ENCODE measurements at regions not wholly inside any gene's neighbourhood (a gene's known extent, or its start where the extent isn't known, plus 50 kb on each side); places are given as distances from the start of the nearest gene placed in this dataset.

DNA sequence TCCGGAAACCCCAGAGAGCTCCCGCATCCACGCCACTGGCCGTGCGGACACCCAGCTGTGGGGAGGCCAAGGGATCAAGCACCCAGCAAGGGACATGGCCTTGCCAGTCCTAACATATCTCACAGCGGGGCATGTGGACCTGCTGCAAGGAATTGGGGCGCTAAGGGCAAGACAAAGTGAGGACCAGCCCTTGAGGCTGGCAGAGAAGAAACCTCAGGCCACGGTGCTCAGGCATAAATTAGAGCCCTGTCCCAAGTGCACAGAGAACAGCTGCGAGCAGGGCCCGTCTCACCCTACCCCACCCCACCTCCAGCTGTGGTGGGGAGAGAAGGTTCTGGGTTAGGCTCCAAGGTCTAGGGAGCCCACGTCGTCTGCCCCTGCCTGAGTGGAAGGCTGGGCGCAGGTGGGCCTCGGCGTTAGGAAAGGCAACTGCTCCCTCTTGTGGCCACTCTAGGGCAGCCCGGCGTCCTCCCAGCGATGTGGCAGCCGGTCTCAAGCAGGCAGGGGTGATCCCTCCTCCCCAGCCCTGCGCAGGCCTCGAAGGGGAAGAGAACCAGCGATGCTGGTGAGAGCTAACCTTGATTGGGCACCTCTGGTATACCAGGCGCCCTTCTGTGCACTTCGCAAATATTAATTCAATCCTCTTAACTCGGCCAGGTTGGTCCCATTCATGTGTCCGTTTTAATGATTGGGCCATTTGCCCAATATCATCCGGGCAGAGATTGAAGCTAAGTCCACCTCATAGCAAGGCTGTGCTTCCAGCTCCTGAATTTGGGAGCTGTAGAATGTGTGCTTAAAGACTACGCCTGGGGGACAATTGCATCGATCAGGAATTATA lies 235.8 kb downstream of the NFATC2 start:
- intact Hi-C loops (cut with DNase I) = loop anchor here (5.0 kb wide), 1 partner anchor 319 kb away; no protein-coding TSS in a partner anchor
- DNase-seq (ENCODE audit: low spot score) = peak; percentile 90

DNA sequence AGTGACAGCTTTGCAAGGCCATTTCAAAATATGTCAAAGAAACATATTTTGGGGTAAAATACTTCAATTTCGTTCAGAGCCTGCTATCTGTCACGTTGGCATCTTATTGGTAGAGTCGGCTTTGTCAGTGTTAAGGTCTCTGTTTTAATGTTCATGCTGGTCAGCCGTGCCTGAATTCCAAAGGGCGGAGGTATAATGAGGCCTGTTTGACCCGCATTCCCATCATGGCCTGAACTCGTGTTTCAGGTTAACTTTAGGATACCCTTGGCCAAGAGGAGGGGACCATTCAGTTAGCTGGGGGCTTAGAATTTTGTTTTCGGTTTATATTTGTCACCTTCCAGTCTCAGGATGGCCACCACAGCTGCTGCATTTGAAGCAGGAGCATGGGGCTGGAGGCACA lies 236.4 kb downstream of the NFATC2 start:
- DNase-seq (ENCODE audit: low spot score) = no peak
- intact Hi-C loops (cut with DNase I) = loop anchor here (5.0 kb wide), 1 partner anchor 319 kb away; no protein-coding TSS in a partner anchor

DNA sequence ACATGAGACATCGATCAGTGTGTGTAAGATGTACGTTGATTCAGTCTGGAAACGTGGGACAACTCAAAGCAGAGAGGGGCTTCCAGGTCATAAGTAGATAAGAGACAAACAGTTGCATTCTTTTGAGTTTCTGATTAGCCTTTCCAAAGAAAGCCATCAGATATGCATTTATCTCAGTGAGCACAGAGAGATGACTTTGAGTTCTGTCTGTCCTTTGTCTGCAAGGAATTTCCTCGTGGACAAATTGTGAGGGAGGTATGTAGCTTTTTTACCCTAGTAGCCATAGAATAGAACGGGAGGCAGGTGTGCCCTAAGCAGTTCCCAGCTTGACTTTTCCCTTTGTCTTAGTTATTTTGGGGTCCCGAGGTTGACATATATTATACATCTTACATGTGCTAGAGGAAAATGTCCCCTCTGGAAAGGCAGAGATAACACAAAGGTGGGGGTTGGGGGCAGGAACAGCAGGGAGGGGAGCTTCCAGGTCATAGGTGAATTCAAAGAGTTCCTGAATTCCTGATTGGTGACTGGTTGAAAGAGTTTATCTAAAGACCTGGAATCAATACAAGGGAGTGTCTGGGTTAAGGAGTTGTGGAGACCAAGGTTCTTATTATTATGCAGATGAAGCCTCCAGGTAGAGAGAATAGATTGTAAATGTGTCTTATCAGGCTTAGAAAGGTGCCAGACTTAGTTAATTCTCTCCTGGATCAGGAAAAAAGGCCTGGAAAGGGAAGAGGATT lies 237.0 kb downstream of the NFATC2 start:
- DNase-seq (ENCODE audit: low spot score) = no peak
- intact Hi-C loops (cut with DNase I) = loop anchor here (5.0 kb wide), 1 partner anchor 318 kb away; no protein-coding TSS in a partner anchor

DNA sequence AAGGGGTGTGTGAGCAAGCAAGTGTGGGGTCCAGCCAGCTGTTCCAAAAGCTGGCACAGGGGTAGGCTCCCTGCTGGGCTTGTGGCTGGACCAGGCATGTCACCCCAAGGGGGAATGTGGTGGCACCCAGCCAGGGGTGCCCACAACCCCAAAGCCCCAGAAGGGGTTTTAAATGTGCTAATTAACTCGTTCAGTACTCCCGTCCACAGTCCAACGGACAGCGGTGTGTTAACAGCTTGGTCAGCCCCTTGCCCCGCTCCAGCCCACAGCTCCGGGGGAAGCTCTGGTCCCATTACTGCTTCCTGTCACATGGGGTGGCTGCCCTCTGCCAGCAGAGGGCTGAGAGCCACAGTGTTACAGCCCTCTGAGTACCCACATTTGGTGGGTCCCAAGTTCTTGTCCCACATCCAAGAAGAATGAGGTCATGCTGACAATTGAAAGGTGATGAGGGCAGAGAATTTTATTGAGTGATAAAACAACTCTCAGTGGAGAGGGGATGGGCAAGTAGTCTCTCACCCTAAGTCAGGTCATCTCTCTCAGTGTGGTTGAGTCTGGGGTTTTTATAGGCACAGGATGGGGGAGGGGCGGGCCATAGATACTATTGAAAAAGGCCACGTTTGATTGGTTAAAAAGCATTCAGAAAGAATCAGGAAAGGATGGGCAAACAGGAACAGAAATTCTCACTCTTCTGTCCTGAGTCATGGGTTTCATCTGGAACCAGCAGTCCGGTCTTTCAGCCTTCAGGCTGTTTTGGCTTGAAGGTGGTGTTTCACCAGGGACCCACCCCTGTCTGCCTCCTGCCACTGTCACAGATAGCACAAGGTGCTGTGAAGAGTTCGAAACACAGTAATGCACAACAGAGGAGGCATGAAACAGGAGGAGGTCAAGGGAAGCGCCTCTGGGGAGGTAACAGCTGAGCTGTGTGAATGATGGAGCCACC lies 238.5 kb downstream of the NFATC2 start:
- intact Hi-C loops (cut with DNase I) = no loop called here
- no peak for DNase-seq (ENCODE audit: low spot score)

DNA sequence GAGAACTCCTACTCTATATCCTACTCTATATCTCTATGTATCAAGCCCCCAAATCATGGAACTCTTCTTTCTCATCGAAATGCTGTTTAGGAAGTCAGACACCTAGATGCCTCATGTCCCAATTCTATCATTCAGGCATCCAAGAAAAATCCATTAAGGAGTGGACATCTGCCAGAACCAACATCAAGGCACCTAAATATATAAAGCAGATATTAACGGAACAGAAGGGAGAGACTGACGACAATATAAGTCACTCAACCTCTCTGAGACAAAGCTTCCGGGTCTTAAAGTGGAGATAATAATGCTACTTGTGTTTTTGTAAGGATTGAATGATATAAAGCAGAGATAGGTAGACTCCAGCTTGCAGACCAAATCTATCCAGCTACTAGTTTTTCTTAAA lies 241.5 kb downstream of the NFATC2 start:
- no peak for DNase-seq (ENCODE audit: low spot score)
- intact Hi-C loops (cut with DNase I) = no loop called here

DNA sequence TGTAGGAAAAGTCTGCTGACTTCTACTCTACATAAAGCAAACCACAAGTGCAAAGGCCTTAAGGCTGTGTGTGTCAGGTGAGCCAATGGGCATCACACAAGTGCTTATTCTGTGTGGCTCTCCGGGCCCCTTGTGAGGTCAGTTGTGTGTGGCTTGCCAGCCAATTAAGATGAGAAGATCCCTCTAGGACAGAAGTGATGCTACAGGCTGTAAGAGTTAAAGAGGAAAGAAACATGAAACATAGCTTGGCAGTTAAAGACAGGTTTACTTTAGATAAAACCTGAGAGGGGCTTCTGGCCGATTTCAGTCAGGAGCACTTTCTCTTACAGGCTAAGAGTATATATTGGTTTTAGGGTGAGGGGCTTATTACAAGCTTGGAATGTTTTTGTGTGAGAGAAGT lies 242.4 kb downstream of the NFATC2 start:
- peak; percentile 15 for DNase-seq (ENCODE audit: low spot score)
- intact Hi-C loops (cut with DNase I) = no loop called here

DNA sequence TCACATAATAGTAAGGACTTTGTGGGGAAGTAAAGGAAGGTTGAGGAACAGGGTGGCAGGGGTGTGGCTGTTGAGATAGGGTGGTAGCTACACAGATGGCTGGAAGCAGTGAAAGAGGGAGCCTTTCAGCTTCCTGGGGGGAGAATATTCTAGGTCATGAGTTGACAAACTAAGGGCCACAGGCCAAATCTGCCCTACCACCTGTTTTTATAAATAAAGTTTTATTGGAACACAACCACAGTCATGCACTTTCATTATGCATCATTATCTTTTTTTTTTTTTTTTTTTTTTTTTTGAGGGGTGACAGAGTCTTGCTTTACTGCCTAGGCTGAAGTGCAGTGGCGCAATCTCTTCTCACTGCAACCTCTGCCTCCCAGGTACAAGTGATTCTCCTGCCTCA lies 243.1 kb downstream of the NFATC2 start:
- intact Hi-C loops (cut with DNase I) = no loop called here
- peak; percentile 43 for DNase-seq (ENCODE audit: low spot score)

DNA sequence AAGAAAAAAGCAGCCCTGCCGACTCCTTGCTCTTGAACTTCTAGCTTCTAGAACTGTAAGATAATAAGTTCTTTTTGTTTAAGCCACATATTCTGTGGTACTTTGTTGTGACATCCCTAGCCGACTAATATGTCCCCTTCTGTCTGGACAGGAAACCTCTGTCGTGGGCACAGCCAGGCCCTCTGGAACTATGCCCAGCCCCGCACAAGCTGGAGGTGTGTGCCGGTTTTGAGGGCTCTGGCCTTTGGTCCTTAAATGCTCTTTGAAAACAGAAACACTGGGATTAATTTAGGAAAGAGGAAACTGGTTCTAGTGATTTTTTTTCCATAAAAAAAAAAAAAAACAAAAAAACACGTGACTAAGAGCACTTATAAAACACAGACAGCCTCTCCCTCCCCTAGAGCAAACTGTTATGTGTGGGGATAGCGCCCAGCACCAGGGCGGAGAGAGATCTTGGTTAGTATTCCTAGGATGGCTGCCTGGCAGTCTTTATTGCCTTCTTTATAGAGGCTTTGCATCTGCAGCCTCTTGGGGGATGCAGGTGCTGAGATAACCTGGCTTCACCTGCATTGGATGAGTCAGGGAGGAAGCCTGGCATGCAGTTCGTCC lies 244.3 kb downstream of the NFATC2 start:
- intact Hi-C loops (cut with DNase I) = no loop called here

DNA sequence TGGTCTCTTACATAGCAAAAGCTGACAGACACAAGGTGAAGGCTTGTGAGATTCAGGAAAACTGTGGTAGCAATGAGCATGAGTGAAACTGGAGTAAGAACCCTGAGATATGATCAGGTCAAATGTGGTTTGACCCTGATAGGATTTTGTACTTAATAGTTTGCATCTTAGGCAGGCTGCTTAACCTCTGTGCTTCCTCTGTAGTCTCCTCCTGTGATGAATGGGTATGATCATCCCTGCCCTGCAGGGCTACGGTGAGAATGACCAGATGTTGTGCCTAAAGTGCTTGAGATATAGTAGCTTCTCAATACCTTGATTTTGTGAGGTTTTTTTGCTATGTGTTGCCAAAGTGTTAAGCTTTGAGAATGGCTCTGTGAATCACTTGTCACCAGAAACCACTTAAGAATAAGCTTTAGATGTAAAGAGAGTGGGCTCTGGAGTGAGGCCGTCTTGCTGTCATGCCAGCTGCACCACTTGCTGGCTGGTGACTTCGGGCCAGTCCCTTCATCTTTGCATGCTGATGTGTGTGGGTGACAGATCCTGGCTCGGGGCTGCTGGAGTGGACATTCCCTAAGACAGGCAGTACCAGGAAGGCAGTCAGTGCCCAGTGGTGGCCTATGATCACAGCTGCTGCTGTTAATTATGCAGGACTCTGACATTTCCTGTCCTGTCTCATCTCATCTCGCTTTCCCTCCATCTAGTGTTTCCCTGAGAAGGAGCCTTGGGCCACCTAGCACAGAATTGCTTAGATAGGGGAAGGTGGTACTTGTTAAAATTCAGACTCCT lies 254.7 kb downstream of the NFATC2 start:
- peak; percentile 9 for DNase-seq (ENCODE audit: low spot score)
- intact Hi-C loops (cut with DNase I) = no loop called here

More for the DNA sequence above, 244.3 kb downstream of the NFATC2 start:
- peak; percentile 66 for DNase-seq (ENCODE audit: low spot score)

DNA sequence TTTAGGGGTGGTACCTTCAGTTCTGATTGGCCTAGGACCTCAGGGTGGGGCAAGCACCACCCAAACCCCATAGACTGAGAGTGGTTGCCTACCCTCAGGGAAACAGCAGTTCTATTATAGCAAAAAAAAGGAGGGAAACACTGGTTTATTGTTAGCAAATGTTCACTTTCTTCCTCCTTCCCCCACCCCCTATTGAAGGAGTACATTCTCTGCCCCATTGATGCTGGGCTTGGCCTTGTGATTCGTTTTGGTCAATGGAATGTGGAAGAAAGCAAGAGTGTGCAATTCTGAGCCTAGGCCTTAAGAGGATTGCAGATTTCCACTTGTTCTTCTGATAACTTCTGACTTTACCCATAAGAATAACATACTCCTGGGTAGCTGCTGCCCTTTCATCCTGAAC lies 255.8 kb downstream of the NFATC2 start:
- no peak for DNase-seq (ENCODE audit: low spot score)
- intact Hi-C loops (cut with DNase I) = no loop called here

DNA sequence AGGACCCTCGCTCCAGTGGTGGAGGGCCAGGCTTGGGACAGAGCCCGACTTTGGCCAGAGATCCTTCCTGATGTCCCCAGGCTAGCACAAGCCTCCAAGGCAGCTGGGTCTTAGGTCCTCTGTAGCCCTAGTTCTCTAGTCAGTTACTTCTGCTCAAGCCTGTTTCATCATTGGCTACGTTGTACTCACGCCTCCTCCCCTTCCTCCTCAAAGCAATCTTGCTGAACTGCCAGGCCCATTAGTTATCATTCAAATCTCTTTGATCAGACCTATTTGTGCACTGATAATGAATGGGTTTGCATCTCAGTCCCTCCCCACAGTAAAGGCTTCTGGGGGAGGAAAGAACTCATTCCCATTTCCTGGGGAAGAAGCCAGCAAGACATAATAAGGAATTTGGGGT lies 256.8 kb downstream of the NFATC2 start:
- intact Hi-C loops (cut with DNase I) = no loop called here
- no peak for DNase-seq (ENCODE audit: low spot score)

DNA sequence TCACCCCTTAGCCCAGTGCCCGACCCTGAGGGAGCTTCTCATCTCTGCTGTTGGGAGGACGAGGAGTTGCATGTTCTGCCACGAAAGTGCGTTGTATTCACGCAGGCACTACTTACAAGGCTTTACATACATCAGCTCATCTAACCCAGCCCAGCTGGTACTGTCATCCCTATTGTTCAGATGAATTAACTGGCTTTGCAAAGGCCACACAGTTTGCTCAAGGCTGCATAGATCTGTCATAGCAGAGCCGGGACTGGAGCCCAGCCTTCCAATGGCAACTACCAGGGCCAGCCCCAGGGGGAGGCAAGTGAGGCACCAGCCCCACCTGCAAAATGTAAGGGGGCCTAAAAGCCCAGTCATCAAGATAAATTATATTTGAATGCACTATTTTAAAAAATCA lies 257.6 kb downstream of the NFATC2 start:
- no peak for DNase-seq (ENCODE audit: low spot score)
- intact Hi-C loops (cut with DNase I) = no loop called here

DNA sequence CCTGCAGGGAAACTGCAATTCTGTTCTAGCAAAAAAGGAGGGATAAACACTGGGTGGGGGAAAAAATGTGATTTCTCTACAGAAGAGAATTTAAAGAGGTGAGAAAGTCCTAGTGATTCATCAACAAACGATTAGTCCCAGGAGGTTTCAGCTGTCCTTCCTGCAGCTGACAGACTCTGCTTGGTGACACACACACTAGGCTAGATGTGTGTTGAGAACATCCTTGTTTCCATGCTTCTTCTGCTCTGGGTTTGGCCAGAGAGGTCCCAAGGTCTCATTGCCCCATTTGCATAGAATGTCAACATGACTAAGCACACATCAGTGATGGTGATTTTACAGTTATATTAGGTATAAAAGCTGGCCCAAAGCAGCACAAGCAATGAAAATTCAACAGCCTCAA lies 258.3 kb downstream of the NFATC2 start:
- intact Hi-C loops (cut with DNase I) = no loop called here
- no peak for DNase-seq (ENCODE audit: low spot score)

DNA sequence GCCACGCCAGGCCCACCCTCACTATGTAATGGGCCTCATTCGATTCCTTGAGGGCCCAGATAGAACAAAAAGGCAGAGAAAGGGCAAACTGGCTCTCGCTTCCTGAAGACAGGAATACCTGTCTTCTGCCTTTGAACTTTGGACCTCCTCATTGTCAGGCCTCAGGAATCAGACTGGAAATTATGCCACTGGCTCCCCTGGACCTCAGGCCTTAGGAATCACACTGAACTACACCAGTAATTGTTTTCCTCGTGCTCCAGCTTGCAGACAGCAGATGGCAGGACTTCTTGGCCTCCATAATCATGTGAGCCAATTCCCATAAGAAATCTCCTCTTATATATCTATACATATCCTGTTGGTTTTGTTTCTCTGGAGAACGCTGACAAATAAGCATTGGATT lies 258.6 kb upstream of the KCNG1 start:
- DNase-seq (ENCODE audit: low spot score) = no peak
- intact Hi-C loops (cut with DNase I) = no loop called here

DNA sequence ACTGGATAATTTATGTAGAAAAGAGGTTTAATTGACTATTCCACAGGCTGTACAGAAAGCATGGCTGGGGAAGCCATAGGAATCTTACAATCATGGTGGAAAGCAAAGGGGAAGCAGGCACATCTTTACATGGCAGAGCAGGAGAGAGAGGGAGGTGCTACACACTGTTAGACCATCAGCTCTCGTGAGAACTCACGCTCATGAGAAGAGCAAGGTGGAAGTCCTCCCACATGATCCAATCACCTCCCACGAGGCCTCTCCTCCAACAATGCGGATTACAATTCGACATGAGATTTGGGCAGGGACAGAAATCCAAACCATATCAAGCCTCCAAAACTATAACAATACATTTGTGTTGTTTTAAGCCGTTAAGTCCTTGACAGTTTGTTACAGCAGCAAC lies 257.1 kb upstream of the KCNG1 start:
- DNase-seq (ENCODE audit: low spot score) = no peak
- intact Hi-C loops (cut with DNase I) = no loop called here

DNA sequence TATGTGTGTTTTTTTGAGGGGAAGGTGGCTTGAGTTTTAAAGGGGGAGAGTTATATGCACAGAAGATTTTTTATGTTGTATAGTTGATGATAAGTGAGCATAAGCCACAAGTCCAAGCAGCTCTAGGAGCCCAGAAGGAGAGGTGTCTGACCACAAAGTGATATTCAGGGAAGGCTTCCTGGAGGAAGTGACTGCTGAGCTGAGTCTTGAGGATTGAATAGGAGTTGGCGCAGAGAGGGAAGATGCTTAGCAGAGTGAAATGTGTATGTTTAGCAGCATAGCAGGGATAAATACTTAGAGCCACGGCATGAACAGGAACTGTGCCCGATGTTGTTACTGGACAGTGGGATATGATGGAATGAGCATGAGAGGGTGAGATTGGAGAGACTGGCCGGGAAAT lies 255.1 kb upstream of the KCNG1 start:
- no peak for DNase-seq (ENCODE audit: low spot score)
- intact Hi-C loops (cut with DNase I) = loop anchor here in 1 of 2 donors (5.0 kb wide), 1 partner anchor 1004 kb away; no protein-coding TSS in a partner anchor

DNA sequence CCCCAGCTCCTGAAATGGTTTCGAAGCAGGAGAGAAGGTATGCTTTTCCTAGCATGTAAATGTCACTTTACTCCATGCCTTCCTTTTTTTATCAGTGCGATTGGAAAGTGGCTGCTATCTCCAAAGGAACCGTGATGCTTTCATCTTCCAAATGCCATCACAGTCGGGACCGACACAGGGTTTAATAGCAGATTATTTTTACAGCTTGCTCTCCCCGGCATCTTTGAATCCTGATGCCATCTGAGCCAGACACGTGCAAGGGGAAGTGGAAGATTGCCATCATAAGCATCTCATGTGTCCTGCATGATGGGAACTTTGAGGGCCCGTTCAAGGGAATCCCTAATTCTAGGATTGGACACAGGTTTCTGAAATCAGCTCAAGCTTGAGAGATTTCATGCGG lies 253.4 kb upstream of the KCNG1 start:
- no peak for DNase-seq (ENCODE audit: low spot score)
- intact Hi-C loops (cut with DNase I) = loop anchor here in 1 of 2 donors (5.0 kb wide), 1 partner anchor 1006 kb away; no protein-coding TSS in a partner anchor

DNA sequence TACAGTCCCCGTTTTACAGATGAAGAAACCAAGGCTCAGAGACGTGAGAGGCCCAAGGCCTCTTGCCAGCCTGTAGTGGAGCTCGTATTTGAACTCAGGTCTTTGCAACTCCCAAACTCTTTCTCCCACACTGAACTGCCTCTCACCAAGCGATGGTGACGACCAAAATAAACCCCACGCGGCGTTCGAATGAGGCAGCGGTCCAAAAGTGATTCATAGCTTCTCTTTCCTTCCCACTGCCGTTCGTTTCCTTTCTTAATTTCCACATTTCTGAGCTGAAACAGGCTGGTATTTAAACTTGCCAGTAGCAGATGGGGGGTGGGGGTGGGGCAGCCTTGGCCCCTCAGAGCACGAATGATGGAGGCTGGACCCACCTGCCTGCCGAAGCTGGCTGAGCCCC lies 252.9 kb upstream of the KCNG1 start:
- intact Hi-C loops (cut with DNase I) = loop anchor here in 1 of 2 donors (5.0 kb wide), 1 partner anchor 1006 kb away; no protein-coding TSS in a partner anchor
- no peak for DNase-seq (ENCODE audit: low spot score)

All from posterior vena cava (tissue), 2 donors.